ENCODE measurements at regions not wholly inside any gene's neighbourhood (a gene's known extent, or its start where the extent isn't known, plus 50 kb on each side); places are given as distances from the start of the nearest gene placed in this dataset.
"Not testable (repeated sequence)": the region's sequence is repeated elsewhere in the genome, so short reads cannot be mapped to it uniquely, and the experiment has no call there.

- CTCF ChIA-PET (ENCODE audit: unreplicated experiment); H3K4me1 ChIP-seq (ENCODE audit: insufficient read depth, low read length, poor library complexity, severe bottlenecking); DNase-seq (ENCODE audit: low spot score); H3K36me3 ChIP-seq (ENCODE audit: insufficient read depth, low read length); H3K27ac ChIP-seq (ENCODE audit: low read depth, low read length, poor library complexity, severe bottlenecking); H2AFZ ChIP-seq (ENCODE audit: low read length); H3K9me3 ChIP-seq (ENCODE audit: low read length); H3K9me2 ChIP-seq (ENCODE audit: insufficient read depth, low read length); POLR2A ChIA-PET; H3K79me2 ChIP-seq (ENCODE audit: insufficient read depth, low read depth, low read length); H3K4me2 ChIP-seq (ENCODE audit: low read length); H4K20me1 ChIP-seq (ENCODE audit: insufficient read depth, low read length); BruUV-seq (replicated peaks); H3K4me3 ChIP-seq (ENCODE audit: low read depth, low read length, poor library complexity, severe bottlenecking); intact Hi-C loops (cut with micrococcal nuclease; ENCODE audit: unreplicated experiment): not testable (repeated sequence)
Observed at GRCh38 chr3:27551413-27551812, 67.2 kb upstream of the SLC4A7 start.

GRCh38 chr3:27545061-27545460 lies 60.9 kb upstream of the SLC4A7 start:
- Histone ChIP-seq H3K4me2 (ENCODE audit: low read length) (no peak overlapping the region), H3K79me2 (ENCODE audit: insufficient read depth, low read depth, low read length) (no peaks in the 10 kb centered on the region), H3K36me3 (ENCODE audit: insufficient read depth, low read length) (no peaks in the 10 kb centered on the region), H3K4me1 (ENCODE audit: insufficient read depth, low read length, poor library complexity, severe bottlenecking) (no peaks in the 10 kb centered on the region), H4K20me1 (ENCODE audit: insufficient read depth, low read length) (no peaks in the 10 kb centered on the region), H3K9me2 (ENCODE audit: insufficient read depth, low read length) (no peaks in the 10 kb centered on the region), H3K4me3 (ENCODE audit: low read depth, low read length, poor library complexity, severe bottlenecking) (no peak overlapping the region), H2AFZ (ENCODE audit: low read length) (no peak overlapping the region), H3K9me3 (ENCODE audit: low read length) (no peaks in the 10 kb centered on the region), H3K27ac (ENCODE audit: low read depth, low read length, poor library complexity, severe bottlenecking) (no peak overlapping the region)
- BruUV-seq (replicated peaks): no TSS peak
- TF ChIP-seq EZH2phosphoT487 (IDR thresholded peaks at IDR 0.05; ENCODE audit: borderline replicate concordance, low read depth, low read length): no peak
- TF ChIP-seq CTCF (conservative IDR thresholded peaks at IDR 0.05; ENCODE audit: low read length): no peak
- POLR2A ChIA-PET: interaction anchor here (0.7 kb wide), 1 partner anchor 81 kb away, joined by 3 read pairs; no protein-coding TSS in a partner anchor
- CTCF ChIA-PET (ENCODE audit: unreplicated experiment): no interaction called here
- DNase-seq (ENCODE audit: low spot score): no peak
- intact Hi-C loops (cut with micrococcal nuclease; ENCODE audit: unreplicated experiment): no loop called here

GRCh38 chr3:27544372-27544865 lies 60.2 kb upstream of the SLC4A7 start:
- no peak overlapping the region for H3K4me2 ChIP-seq (ENCODE audit: low read length)
- no peaks in the 10 kb centered on the region for H3K36me3 ChIP-seq (ENCODE audit: insufficient read depth, low read length)
- H3K4me1 ChIP-seq (ENCODE audit: insufficient read depth, low read length, poor library complexity, severe bottlenecking): no peaks in the 10 kb centered on the region
- no peak for DNase-seq (ENCODE audit: low spot score)
- POLR2A ChIA-PET: no interaction called here
- BruUV-seq (replicated peaks): no TSS peak
- no peak overlapping the region for H2AFZ ChIP-seq (ENCODE audit: low read length)
- no peaks in the 10 kb centered on the region for H3K9me2 ChIP-seq (ENCODE audit: insufficient read depth, low read length)
- CTCF ChIA-PET (ENCODE audit: unreplicated experiment): no interaction called here
- no peak overlapping the region for H3K4me3 ChIP-seq (ENCODE audit: low read depth, low read length, poor library complexity, severe bottlenecking)
- H3K9me3 ChIP-seq (ENCODE audit: low read length): no peaks in the 10 kb centered on the region
- intact Hi-C loops (cut with micrococcal nuclease; ENCODE audit: unreplicated experiment): no loop called here
- no peaks in the 10 kb centered on the region for H4K20me1 ChIP-seq (ENCODE audit: insufficient read depth, low read length)
- TF ChIP-seq CTCF (conservative IDR thresholded peaks at IDR 0.05; ENCODE audit: low read length) (no peak), EZH2phosphoT487 (IDR thresholded peaks at IDR 0.05; ENCODE audit: borderline replicate concordance, low read depth, low read length) (no peak)
- no peaks in the 10 kb centered on the region for H3K79me2 ChIP-seq (ENCODE audit: insufficient read depth, low read depth, low read length)
- H3K27ac ChIP-seq (ENCODE audit: low read depth, low read length, poor library complexity, severe bottlenecking): no peak overlapping the region
